NCI-H1092 (cell line): ENCODE measurements at regions not wholly inside any gene's neighbourhood (a gene's known extent, or its start where the extent isn't known, plus 50 kb on each side); places are given as distances from the start of the nearest gene placed in this dataset.

Source experiments
- DNase-seq: peaks from one replicate; lab custom pipeline; 2025; lab: John Stamatoyannopoulos, UW

GRCh38 chr6:33923857-33924514 lies 120.2 kb upstream of the MLN start:
- no peak for DNase-seq

- DNase-seq: no peak
Observed at GRCh38 chr6:33921745-33922144, 117.9 kb upstream of the MLN start.

- no peak for DNase-seq
Observed at GRCh38 chr6:33918175-33918695, 114.4 kb upstream of the MLN start.

- DNase-seq: no peak
Observed at GRCh38 chr6:33915134-33915533, 111.3 kb upstream of the MLN start.

- no peak for DNase-seq
Observed at GRCh38 chr6:33914645-33915044, 110.8 kb upstream of the MLN start.

GRCh38 chr6:33912195-33912594 lies 108.4 kb upstream of the MLN start:
- no peak for DNase-seq

GRCh38 chr6:33911488-33911887 lies 107.7 kb upstream of the MLN start:
- no peak for DNase-seq

- DNase-seq: no peak
Observed at GRCh38 chr6:33910594-33910993, 106.8 kb upstream of the MLN start.

GRCh38 chr6:33909737-33910136 lies 105.9 kb upstream of the MLN start:
- DNase-seq: no peak

GRCh38 chr6:33908025-33908424 lies 104.2 kb upstream of the MLN start:
- no peak for DNase-seq

- DNase-seq: no peak
Observed at GRCh38 chr6:33907227-33907626, 103.4 kb upstream of the MLN start.

- DNase-seq: no peak
Observed at GRCh38 chr6:33906439-33906838, 102.6 kb upstream of the MLN start.

- DNase-seq: no peak
Observed at GRCh38 chr6:33905071-33905609, 101.3 kb upstream of the MLN start.

GRCh38 chr6:33904747-33905065 lies 100.9 kb upstream of the MLN start:
- DNase-seq: no peak

- DNase-seq: no peak
Observed at GRCh38 chr6:33904050-33904746, 100.4 kb upstream of the MLN start.

- no peak for DNase-seq
Observed at GRCh38 chr6:33903579-33903978, 99.8 kb upstream of the MLN start.

GRCh38 chr6:33902457-33902853 lies 98.7 kb upstream of the MLN start:
- DNase-seq: no peak

- DNase-seq: no peak
Observed at GRCh38 chr6:33901822-33902456, 98.1 kb upstream of the MLN start.

- no peak for DNase-seq
Observed at GRCh38 chr6:33898771-33899170, 95.0 kb upstream of the MLN start.

- DNase-seq: no peak
Observed at GRCh38 chr6:33897189-33897780, 93.5 kb upstream of the MLN start.

GRCh38 chr6:33896391-33897188 lies 92.8 kb upstream of the MLN start:
- DNase-seq: no peak

GRCh38 chr6:33895988-33896387 lies 92.2 kb upstream of the MLN start:
- no peak for DNase-seq
